LNCaP clone FGC (cell line): ENCODE measurements at regions not wholly inside any gene's neighbourhood (a gene's known extent, or its start where the extent isn't known, plus 50 kb on each side); places are given as distances from the start of the nearest gene placed in this dataset.

Experiments
- DNase-seq: peaks from one replicate; pipeline ENCODE4 v3.0.0-alpha.2; 2011; ENCODE audit warnings: low read depth
- H3K4me3 ChIP-seq: 2 replicates; pipeline ENCODE4 v1.5.1; 2011; ENCODE audit warnings: mild to moderate bottlenecking, low read depth, low read length, control low read depth
- TF ChIP-seq, protein P1 (sequence below): IDR thresholded peaks from 2 replicates; pipeline ENCODE4 v1.5.1; 2012; ENCODE audit warnings: mild to moderate bottlenecking; ENCODE audit not compliant: control insufficient read depth, insufficient read depth; ENCODE audit errors: extremely low read depth

DNA sequence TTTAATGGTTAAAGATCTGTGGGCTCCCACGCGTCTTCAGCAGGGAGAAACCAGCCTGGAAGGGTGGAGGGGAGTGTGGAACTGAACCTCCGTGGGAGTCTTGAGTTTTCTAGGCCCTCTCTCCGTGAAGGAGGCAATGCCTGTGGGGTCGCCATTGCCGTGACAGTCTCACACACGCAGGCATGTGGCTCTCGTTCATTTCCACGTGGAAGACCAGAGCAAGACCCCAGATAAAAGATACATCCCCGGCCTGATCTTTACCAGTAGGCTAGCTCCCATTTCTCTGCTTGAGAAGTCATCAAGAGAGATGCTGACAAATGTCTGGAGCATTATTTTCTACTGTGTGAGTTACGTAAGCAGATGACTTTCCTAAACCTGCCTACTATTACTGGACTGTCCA lies 491.7 kb upstream of the LMO3 start:
- H3K4me3 ChIP-seq = no peak overlapping the region
- no peak for DNase-seq
- TF ChIP-seq, protein P1, sequence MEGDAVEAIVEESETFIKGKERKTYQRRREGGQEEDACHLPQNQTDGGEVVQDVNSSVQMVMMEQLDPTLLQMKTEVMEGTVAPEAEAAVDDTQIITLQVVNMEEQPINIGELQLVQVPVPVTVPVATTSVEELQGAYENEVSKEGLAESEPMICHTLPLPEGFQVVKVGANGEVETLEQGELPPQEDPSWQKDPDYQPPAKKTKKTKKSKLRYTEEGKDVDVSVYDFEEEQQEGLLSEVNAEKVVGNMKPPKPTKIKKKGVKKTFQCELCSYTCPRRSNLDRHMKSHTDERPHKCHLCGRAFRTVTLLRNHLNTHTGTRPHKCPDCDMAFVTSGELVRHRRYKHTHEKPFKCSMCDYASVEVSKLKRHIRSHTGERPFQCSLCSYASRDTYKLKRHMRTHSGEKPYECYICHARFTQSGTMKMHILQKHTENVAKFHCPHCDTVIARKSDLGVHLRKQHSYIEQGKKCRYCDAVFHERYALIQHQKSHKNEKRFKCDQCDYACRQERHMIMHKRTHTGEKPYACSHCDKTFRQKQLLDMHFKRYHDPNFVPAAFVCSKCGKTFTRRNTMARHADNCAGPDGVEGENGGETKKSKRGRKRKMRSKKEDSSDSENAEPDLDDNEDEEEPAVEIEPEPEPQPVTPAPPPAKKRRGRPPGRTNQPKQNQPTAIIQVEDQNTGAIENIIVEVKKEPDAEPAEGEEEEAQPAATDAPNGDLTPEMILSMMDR = no peak

DNA sequence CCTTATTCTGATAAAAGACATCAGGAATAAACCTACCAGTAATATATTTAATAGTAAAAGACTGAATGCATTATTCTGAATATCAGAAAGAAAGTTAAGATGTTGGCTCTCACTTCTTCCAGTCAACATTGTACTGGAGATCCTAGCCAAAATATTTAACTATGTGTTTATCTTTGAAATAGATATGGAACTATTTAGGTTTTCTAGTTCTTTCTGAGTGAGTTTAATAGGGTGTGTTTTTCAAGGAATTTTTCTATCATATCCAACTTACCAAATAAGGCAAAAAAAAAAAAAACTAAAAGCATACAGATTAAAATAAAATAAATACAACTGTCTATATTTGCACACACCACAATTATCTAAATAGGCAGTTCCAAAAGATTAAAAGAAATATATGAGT lies 478.9 kb upstream of the LMO3 start:
- TF ChIP-seq, protein P1 = no peak

DNA sequence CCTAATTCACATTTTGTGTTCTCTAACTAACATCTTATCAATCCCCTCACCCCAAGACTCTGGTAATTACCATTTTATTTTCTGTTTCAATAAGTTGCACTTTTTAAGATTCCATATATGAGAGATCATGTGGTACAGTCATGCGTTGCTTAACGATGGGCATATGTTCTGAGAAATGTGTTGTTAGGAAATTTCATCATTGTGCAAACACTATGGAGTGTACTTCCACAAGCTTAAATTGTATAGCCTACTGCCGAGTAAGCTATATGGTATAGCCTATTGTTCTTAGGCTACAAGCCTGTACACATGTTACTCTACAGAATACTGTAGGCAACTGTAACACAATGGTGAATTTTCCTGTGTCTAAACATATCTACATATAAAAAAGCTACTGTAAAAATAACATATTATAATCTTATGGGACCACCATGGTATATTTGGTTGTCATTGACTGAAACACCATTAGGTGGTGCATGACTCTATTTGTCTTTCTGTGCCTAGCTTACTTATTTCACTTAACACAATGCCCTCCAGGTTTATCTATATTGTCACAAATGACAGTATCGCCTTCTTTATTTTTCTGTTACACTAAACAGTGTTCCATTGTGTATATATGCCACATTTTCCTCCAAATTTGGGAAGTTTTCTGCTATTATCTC lies 473.4 kb upstream of the LMO3 start:
- TF ChIP-seq, protein P1 = no peak
- H3K4me3 ChIP-seq = no peak overlapping the region
- DNase-seq = no peak

More for the DNA sequence above, 478.9 kb upstream of the LMO3 start:
- no peak overlapping the region for H3K4me3 ChIP-seq
- no peak for DNase-seq

DNA sequence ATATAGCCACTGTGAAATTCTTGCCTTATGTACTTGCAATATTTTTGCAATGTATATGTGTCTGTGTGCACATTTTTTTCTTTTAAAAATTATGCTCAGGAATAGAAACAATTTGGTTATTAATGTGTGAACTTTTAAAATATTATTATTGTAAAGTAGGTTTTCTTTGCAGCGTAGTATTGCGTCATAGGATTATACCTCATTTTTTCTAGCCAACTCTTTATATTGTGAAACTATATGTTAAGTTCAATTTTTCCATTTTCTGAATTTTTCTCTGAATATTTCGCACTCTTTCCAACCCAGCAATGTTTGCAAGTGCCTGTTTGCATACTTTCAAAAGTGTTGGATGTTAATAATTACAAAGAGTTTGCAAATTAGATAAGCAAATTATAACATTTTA lies 471.6 kb upstream of the LMO3 start:
- no peak overlapping the region for H3K4me3 ChIP-seq
- TF ChIP-seq, protein P1 = no peak
- DNase-seq = no peak

DNA sequence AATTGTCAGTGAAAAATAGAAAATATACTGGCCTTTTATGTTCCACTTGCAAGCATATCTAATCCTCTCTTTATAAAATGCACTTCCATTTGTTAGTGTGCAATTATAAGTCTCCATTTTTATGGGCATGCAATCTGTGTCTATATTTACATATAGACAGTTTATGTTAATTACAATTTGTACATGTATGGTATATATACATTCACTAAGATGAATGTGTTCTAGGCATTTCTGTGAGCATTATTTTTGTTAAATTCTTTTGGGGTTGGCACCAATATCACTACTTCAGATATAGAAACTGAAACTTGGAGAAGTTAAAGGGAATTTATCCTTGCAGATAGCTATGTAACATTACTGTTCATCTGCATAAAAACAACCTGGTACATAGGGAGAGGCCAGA lies 470.8 kb upstream of the LMO3 start:
- no peak overlapping the region for H3K4me3 ChIP-seq
- TF ChIP-seq, protein P1 = no peak
- no peak for DNase-seq

DNA sequence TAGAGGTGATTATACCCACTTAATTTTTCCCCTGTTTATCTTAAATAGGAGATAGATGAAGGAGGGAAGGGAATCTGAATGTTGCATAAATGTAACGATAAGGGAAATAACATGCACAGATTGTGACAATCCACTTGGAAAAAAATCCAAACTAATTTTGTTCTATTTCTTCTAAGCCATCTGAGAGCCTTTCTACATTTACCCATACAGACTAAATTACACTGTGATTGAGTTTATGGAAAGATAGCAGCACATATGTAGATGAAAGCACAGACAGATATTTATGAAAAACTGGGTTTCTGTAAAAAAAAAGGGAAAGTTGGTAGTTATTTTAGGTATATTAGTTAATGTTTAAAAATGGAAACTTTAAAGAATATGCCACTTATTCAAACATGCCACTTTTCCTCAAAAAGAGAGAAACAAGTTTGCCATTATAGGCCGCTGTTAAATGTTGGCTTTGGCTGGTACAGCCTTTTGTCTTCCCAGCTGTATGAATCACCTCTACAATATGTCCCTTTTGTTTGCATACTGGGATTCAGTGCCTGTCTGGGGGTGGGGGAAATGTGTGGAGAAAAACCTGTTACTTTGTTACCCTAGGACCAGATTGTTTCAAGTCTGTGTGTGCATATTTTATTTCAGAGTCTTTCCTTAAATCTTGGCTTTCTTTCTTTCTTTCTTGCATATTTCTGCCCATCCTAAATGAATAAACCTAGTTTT lies 470.2 kb upstream of the LMO3 start:
- peak; percentile 34 for DNase-seq
- TF ChIP-seq, protein P1 = no peak

DNA sequence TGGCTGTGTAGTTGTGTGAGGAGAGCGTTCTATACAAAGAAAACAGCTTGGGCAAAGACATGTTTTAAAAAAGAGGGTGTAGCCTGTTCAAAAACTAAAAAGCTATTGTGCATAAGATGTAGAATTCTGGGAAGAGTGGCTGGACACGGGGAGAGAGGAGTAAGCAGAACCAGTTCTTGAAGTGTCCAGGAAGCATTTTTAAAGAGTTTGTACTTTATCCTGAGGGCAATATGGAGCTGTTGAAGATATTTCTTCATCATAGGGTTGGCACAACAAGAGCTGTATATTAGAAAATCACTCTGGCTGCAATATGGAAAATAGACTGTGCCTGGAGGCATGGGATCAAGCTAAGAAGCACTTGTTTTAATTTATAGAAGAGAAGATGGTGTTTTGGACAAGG lies 458.9 kb upstream of the LMO3 start:
- H3K4me3 ChIP-seq = no peak overlapping the region
- TF ChIP-seq, protein P1 = no peak
- DNase-seq = no peak

More for the DNA sequence above, 470.2 kb upstream of the LMO3 start:
- no peak overlapping the region for H3K4me3 ChIP-seq
